WTC11 (cell line): ENCODE measurements at regions not wholly inside any gene's neighbourhood (a gene's known extent, or its start where the extent isn't known, plus 50 kb on each side); places are given as distances from the start of the nearest gene placed in this dataset.

Source experiments
- ATAC-seq: fragments of 200-7000 bp; cut with Tn5 transposase; 2 replicates; pipeline ENCODE4 v1.10.0; 2021; ENCODE audit warnings: mild to moderate bottlenecking, moderate library complexity
- CTCF ChIA-PET: fragments of 300-600 bp; sonication (Branson Sonifier 250); formaldehyde crosslinking; loops from one replicate; lab custom pipeline; 2021; ENCODE audit warnings: antibody characterized with exemption; lab: Charles Lee
- POLR2A ChIA-PET: fragments of 350-600 bp; sonication (Branson Sonifier 250); formaldehyde crosslinking; loops from one replicate; lab custom pipeline; 2021; ENCODE audit warnings: antibody characterized with exemption; lab: Charles Lee
- DNase-seq: peaks from one replicate; pipeline ENCODE4 v3.0.0; 2021; ENCODE audit warnings: low spot score
- H3K27ac Mint-ChIP-seq: 2 replicates; pipeline ENCODE4 v1.8.0; 2021; ENCODE audit warnings: mixed read lengths
- H3K27me3 Mint-ChIP-seq: 2 replicates; pipeline ENCODE4 v1.8.0; 2021; ENCODE audit warnings: low read depth, mild to moderate bottlenecking, moderate library complexity, mixed read lengths
- H3K36me3 Mint-ChIP-seq: 2 replicates; pipeline ENCODE4 v1.8.0; 2021; ENCODE audit warnings: mixed read lengths
- H3K4me1 Mint-ChIP-seq: 2 replicates; pipeline ENCODE4 v1.8.0; 2022; ENCODE audit warnings: mixed read lengths
- H3K4me3 Mint-ChIP-seq: 2 replicates; pipeline ENCODE4 v1.8.0; 2021; ENCODE audit warnings: mild to moderate bottlenecking, moderate library complexity, mixed read lengths
- H3K9me3 Mint-ChIP-seq: 2 replicates; pipeline ENCODE4 v1.8.0; 2021; ENCODE audit warnings: mixed read lengths
- AFF4 ChIP-seq: sonication (generic); formaldehyde crosslinking; IDR thresholded peaks from 2 replicates; pipeline ENCODE4 v1.8.1; 2023; ENCODE audit warnings: mild to moderate bottlenecking, missing genetic modification reagents, borderline replicate concordance
- ARID4B ChIP-seq: sonication (generic); formaldehyde crosslinking; IDR thresholded peaks from 2 replicates; pipeline ENCODE4 v1.8.0; 2023; ENCODE audit warnings: missing genetic modification reagents, mild to moderate bottlenecking, borderline replicate concordance
- ATF3 ChIP-seq: sonication (generic); formaldehyde crosslinking; conservative IDR thresholded peaks from 2 replicates; pipeline ENCODE4 v1.8.1; 2022; ENCODE audit warnings: mild to moderate bottlenecking, missing genetic modification reagents
- CDX4 ChIP-seq: fragments of 250-450 bp; sonication (Bioruptor Pico); IDR thresholded peaks from 2 replicates; pipeline ENCODE4 v1.9.0; 2021; ENCODE audit warnings: moderate library complexity, mild to moderate bottlenecking, inconsistent platforms, borderline replicate concordance
- CTCF ChIP-seq: fragments of 200-600 bp; IDR thresholded peaks from 2 replicates; pipeline ENCODE4 v1.8.0; 2022; ENCODE audit warnings: antibody characterized with exemption
- E2F1 ChIP-seq: sonication (generic); formaldehyde crosslinking; IDR thresholded peaks from 2 replicates; pipeline ENCODE4 v1.8.0; 2022; ENCODE audit warnings: mild to moderate bottlenecking, missing genetic modification reagents
- ELF4 ChIP-seq: sonication (generic); formaldehyde crosslinking; IDR thresholded peaks from 2 replicates; pipeline ENCODE4 v1.8.1; 2022; ENCODE audit warnings: low read depth, mild to moderate bottlenecking, moderate library complexity, missing genetic modification reagents
- MAX ChIP-seq: sonication (generic); formaldehyde crosslinking; IDR thresholded peaks from 2 replicates; pipeline ENCODE4 v1.8.0; 2022; ENCODE audit warnings: mild to moderate bottlenecking, missing genetic modification reagents
- OVOL2 ChIP-seq: fragments of 250-450 bp; sonication (Bioruptor Pico); IDR thresholded peaks from 2 replicates; pipeline ENCODE4 v1.9.0; 2021; ENCODE audit warnings: mild to moderate bottlenecking, borderline replicate concordance
- PREB ChIP-seq: sonication (generic); formaldehyde crosslinking; IDR thresholded peaks from 2 replicates; pipeline ENCODE4 v1.8.1; 2022; ENCODE audit warnings: mild to moderate bottlenecking, missing genetic modification reagents, moderate library complexity, borderline replicate concordance
- ZBTB21 ChIP-seq: sonication (generic); formaldehyde crosslinking; IDR thresholded peaks from 2 replicates; pipeline ENCODE4 v1.8.1; 2023; ENCODE audit warnings: mild to moderate bottlenecking, missing genetic modification reagents, borderline replicate concordance
- ZNF138 ChIP-seq: sonication (generic); formaldehyde crosslinking; conservative IDR thresholded peaks from 2 replicates; pipeline ENCODE4 v1.8.1; 2022; ENCODE audit warnings: mild to moderate bottlenecking, moderate library complexity, missing genetic modification reagents
- ZNF281 ChIP-seq: sonication (generic); formaldehyde crosslinking; IDR thresholded peaks from 2 replicates; pipeline ENCODE4 v1.8.0; 2023; ENCODE audit warnings: mild to moderate bottlenecking, missing genetic modification reagents
- ZNF396 ChIP-seq: fragments of 250-450 bp; sonication (Bioruptor Pico); IDR thresholded peaks from 2 replicates; pipeline ENCODE4 v1.8.0; 2021; ENCODE audit warnings: mild to moderate bottlenecking, moderate library complexity, borderline replicate concordance

GRCh38 chr1:58845942-58846341 lies 62.1 kb upstream of the JUN start:
- no peaks in the 10 kb centered on the region for H3K9me3 Mint-ChIP-seq
- H3K36me3 Mint-ChIP-seq, result no peaks in the 10 kb centered on the region
- H3K4me1 Mint-ChIP-seq, result peaks cover 5% of the 10 kb centered on the region
- CTCF ChIA-PET, result no interaction called here
- no peak overlapping the region for H3K27ac Mint-ChIP-seq
- POLR2A ChIA-PET, result no interaction called here
- H3K27me3 Mint-ChIP-seq, result no peaks in the 10 kb centered on the region
- DNase-seq (no peak), ATAC-seq (peak; percentile 61)
- TF ChIP-seq ZNF396 (CRISPR knock-in tag) (no peak), CDX4 (CRISPR knock-in tag) (no peak), PREB (no peak)
- H3K4me3 Mint-ChIP-seq, result no peak overlapping the region

- no peaks in the 10 kb centered on the region for H3K9me3 Mint-ChIP-seq
- ChIA-PET POLR2A (no interaction called here), CTCF (no interaction called here)
- no peaks in the 10 kb centered on the region for H3K36me3 Mint-ChIP-seq
- no peaks in the 10 kb centered on the region; the same call in 1 of the 2 replicates for H3K27me3 Mint-ChIP-seq
- H3K4me1 Mint-ChIP-seq, result peaks cover 30% of the 10 kb centered on the region
- no peak overlapping the region for H3K27ac Mint-ChIP-seq
- DNase-seq (no peak), ATAC-seq (no peak; the same call in 1 of the 2 replicates)
- no peak overlapping the region for H3K4me3 Mint-ChIP-seq
- TF ChIP-seq ZNF396 (CRISPR knock-in tag) (no peak), ZBTB21 (CRISPR knock-in tag) (no peak), ZNF281 (CRISPR knock-in tag) (no peak), ELF4 (CRISPR knock-in tag) (no peak), MAX (CRISPR knock-in tag) (no peak), ARID4B (CRISPR knock-in tag) (no peak), ZNF138 (CRISPR knock-in tag) (no peak), OVOL2 (CRISPR knock-in tag) (no peak), ATF3 (no peak), AFF4 (CRISPR knock-in tag) (no peak), PREB (no peak), E2F1 (CRISPR knock-in tag) (no peak), CTCF (no peak)
Measured at GRCh38 chr1:58848818-58849411, 65.1 kb upstream of the JUN start.
